ENCODE measurements at regions not wholly inside any gene's neighbourhood (a gene's known extent, or its start where the extent isn't known, plus 50 kb on each side); places are given as distances from the start of the nearest gene placed in this dataset.

DNA sequence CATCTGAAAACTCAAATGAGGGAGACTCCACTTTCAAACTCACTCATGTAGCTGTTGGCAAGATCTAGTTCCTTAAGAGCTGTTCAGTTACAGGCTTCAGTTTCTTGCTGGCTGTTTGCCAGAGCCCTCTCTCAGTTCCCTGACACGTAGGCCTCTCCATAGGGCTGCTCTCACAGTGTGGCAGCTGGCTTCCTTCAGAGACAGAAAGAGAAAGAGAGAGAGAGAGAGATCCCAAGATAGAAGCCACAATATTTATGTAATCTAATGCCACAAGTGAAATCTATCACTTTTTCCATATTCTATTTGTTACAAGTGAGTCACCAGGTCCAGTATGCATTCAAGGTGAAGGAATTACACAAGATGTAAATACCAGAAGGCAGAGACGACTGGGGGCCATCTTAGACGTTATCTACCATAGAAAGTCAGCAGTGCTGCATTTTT, 168.8 kb downstream of the RCN1 start:
- TF ChIP-seq, protein P1, sequence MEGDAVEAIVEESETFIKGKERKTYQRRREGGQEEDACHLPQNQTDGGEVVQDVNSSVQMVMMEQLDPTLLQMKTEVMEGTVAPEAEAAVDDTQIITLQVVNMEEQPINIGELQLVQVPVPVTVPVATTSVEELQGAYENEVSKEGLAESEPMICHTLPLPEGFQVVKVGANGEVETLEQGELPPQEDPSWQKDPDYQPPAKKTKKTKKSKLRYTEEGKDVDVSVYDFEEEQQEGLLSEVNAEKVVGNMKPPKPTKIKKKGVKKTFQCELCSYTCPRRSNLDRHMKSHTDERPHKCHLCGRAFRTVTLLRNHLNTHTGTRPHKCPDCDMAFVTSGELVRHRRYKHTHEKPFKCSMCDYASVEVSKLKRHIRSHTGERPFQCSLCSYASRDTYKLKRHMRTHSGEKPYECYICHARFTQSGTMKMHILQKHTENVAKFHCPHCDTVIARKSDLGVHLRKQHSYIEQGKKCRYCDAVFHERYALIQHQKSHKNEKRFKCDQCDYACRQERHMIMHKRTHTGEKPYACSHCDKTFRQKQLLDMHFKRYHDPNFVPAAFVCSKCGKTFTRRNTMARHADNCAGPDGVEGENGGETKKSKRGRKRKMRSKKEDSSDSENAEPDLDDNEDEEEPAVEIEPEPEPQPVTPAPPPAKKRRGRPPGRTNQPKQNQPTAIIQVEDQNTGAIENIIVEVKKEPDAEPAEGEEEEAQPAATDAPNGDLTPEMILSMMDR (IDR thresholded peaks at IDR 0.05; ENCODE audit: unreplicated experiment): no peak

DNA sequence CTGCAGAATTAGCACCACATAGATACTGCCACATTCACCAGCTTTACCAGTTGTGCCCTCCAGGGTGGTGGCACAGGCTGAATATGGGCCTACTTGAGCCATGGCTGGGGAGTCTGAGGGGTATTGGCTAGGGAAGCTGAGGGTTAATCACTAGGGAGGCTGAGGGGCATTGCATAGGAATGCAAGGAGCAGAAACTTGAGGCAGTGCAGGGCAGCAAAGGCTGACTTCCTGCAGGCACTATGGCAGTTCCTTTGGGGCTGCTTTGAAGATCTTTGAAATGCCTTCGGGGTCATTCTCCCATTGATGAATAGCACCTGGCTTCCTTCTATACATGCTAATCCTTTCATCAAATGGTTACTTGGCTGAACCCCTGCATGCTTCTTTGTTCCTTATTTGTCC, 171.5 kb downstream of the RCN1 start:
- H3K36me3 Mint-ChIP-seq (ENCODE audit: insufficient read depth, unreplicated experiment): no peaks in the 10 kb centered on the region
- H3K4me1 Mint-ChIP-seq (ENCODE audit: low read depth, unreplicated experiment): no peaks in the 10 kb centered on the region

More for the DNA sequence above, 168.8 kb downstream of the RCN1 start:
- Mint-ChIP-seq H3K36me3 (ENCODE audit: insufficient read depth, unreplicated experiment) (no peaks in the 10 kb centered on the region), H3K27ac (ENCODE audit: unreplicated experiment) (no peak overlapping the region), H3K9me3 (ENCODE audit: low read depth, unreplicated experiment) (no peaks in the 10 kb centered on the region), H3K4me1 (ENCODE audit: low read depth, unreplicated experiment) (no peaks in the 10 kb centered on the region), H3K27me3 (ENCODE audit: unreplicated experiment) (peaks cover 26% of the 10 kb centered on the region), H3K4me3 (ENCODE audit: low read depth, unreplicated experiment) (no peak overlapping the region)
- no peak for DNase-seq
- BruUV-seq (replicated peaks): no TSS peak
- CTCF ChIA-PET: interaction anchor here (0.6 to 0.7 kb wide), 2 partner anchors 141 to 1145 kb away, joined by 3 to 4 read pairs; no protein-coding TSS in a partner anchor
- intact Hi-C loops (cut with micrococcal nuclease; ENCODE audit: unreplicated experiment): no loop called here

DNA sequence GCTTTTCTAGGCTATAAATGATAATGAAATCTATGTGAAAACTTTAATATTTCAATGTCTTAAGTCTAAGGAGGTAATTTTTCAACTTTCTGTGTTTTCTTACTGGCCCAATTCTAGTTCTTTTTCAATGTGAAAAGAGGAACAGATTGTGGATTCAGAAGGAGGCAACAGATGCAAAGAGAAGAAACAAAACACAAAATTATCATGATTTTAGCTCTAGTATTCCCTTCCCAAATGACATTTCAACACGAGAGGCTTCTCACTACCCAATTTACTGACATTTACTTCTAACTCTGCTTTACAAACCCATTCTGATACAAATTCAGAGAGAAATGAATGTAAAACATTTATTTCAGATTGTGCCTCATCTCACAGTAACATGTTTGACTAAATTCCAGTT, 169.4 kb downstream of the WT1 start:
- Mint-ChIP-seq H3K27me3 (ENCODE audit: unreplicated experiment) (peaks cover 58% of the 10 kb centered on the region), H3K27ac (ENCODE audit: unreplicated experiment) (no peak overlapping the region), H3K36me3 (ENCODE audit: insufficient read depth, unreplicated experiment) (no peaks in the 10 kb centered on the region), H3K9me3 (ENCODE audit: low read depth, unreplicated experiment) (no peaks in the 10 kb centered on the region), H3K4me1 (ENCODE audit: low read depth, unreplicated experiment) (no peaks in the 10 kb centered on the region), H3K4me3 (ENCODE audit: low read depth, unreplicated experiment) (no peak overlapping the region)
- no TSS peak for BruUV-seq (replicated peaks)
- CTCF ChIA-PET: no interaction called here
- intact Hi-C loops (cut with micrococcal nuclease; ENCODE audit: unreplicated experiment): no loop called here
- no peak for DNase-seq
- TF ChIP-seq, protein P1 (IDR thresholded peaks at IDR 0.05; ENCODE audit: unreplicated experiment): no peak

More for the DNA sequence above, 171.5 kb downstream of the RCN1 start:
- TF ChIP-seq, protein P1 (IDR thresholded peaks at IDR 0.05; ENCODE audit: unreplicated experiment): no peak
- no TSS peak for BruUV-seq (replicated peaks)
- CTCF ChIA-PET: no interaction called here
- Mint-ChIP-seq H3K4me3 (ENCODE audit: low read depth, unreplicated experiment) (no peak overlapping the region), H3K27ac (ENCODE audit: unreplicated experiment) (no peak overlapping the region), H3K9me3 (ENCODE audit: low read depth, unreplicated experiment) (no peaks in the 10 kb centered on the region), H3K27me3 (ENCODE audit: unreplicated experiment) (peaks cover 33% of the 10 kb centered on the region)
- intact Hi-C loops (cut with micrococcal nuclease; ENCODE audit: unreplicated experiment): no loop called here
- no peak for DNase-seq

DNA sequence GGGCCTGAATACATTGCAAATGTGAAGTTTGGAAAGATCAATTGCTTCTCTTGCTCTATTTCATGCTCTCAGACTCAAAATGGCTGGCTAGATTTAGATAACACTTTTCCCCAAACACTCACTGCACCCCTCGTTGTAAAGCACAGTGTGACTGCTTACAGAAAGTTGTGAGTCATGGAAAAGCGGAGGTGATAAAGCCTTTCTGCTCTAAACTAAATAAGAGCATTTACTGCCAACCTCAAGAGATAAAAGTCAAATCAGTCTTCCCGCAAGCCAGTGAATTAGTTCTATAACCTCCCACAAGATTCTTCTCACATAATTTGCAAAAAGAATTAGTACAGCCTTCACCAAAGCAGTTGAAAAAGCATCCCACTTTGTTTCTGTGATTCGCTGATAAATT, 168.7 kb downstream of the WT1 start:
- no TSS peak for BruUV-seq (replicated peaks)
- Mint-ChIP-seq H3K27me3 (ENCODE audit: unreplicated experiment) (peaks cover 65% of the 10 kb centered on the region), H3K36me3 (ENCODE audit: insufficient read depth, unreplicated experiment) (no peaks in the 10 kb centered on the region), H3K9me3 (ENCODE audit: low read depth, unreplicated experiment) (no peaks in the 10 kb centered on the region), H3K27ac (ENCODE audit: unreplicated experiment) (no peak overlapping the region), H3K4me1 (ENCODE audit: low read depth, unreplicated experiment) (no peaks in the 10 kb centered on the region), H3K4me3 (ENCODE audit: low read depth, unreplicated experiment) (no peak overlapping the region)
- TF ChIP-seq, protein P1 (IDR thresholded peaks at IDR 0.05; ENCODE audit: unreplicated experiment): no peak
- CTCF ChIA-PET: no interaction called here
- DNase-seq: no peak
- intact Hi-C loops (cut with micrococcal nuclease; ENCODE audit: unreplicated experiment): no loop called here
